Hepatic stellate cell (primary cell): ENCODE measurements at regions not wholly inside any gene's neighbourhood (a gene's known extent, or its start where the extent isn't known, plus 50 kb on each side); places are given as distances from the start of the nearest gene placed in this dataset.

Experiments used
- DNase-seq: peaks from one replicate; pipeline ENCODE4 v3.0.0; 2011; ENCODE audit warnings: low spot score

DNA sequence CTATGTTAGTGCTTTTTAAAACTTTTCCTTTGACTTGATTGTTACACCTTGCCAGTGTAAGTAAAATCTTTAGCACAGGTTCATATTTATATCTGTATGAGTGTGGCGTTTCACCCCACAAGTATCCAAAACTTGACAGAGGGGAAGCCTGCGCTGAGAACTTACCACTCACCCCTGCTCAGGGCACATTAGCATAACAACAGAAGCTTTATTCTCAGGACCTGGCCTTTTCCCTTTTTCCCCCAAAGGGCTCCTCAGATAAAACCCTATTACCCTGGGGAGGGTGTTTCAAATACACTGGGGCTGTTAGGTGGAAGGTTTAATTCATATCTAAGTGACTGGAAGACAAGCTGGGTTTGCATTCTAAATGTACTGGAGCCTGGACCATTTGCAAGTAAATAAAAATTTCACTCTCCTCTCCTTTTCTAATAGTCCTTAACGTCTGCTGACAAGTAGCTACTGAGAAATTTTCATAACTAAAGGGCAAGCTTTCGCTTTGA, 276.6 kb downstream of the RNF152 start:
- DNase-seq: no peak

DNA sequence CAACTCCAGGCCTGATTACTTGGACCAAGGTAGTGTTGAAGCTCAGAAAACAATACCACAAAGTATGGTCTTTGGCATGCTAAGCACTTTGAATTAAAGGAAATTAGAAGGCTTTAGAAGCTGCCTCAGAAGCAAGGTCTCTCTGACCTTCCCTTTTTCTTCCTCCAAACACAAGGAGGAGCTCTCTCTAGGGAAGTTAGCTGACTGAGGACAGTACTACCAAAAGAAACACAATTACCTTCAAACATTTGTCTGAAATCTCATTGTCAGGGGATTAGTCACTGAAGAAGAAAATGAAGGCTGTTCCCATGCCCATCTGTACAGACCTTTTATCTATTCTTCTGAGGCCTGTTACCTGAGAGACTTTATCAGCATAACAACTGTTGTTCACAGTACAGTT, 279.3 kb downstream of the CDH20 start:
- no peak for DNase-seq

DNA sequence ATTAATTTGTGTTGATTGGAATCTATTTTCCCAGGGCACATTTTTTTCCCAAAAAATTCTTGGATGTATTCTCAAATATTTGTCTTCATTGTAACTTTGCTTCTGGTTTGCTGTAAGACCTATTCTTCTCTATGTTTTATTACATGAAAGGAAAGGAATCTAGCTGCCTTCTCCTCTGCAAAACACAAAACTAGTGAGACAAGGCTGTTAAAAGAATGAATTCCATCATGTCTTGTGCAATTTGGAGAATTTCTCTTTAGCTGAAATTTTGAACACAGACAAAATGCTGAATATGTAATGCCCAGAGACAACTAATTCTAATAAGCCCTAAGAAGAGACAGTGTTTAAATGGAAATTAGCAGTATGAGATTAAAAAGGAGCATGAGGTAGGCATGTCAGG, 275.9 kb downstream of the CDH20 start:
- no peak for DNase-seq

DNA sequence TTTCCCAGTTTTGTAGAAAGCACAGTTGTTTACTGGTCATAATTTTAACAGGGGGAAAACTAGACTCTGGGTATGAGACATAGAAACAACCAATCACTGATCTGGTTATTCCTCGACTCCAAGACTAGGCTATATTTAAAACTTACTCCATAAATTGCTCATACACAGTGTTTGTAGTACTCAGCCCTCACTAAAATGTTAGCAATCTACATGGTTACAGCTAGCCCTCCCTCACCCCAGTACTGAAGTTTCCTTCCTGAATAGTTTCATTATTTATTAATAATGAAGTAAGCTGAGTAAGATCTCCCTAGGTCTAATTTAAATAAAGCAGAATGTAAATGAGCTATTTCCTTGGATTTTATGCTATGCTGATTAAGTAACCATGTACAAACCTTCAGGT, 275.1 kb downstream of the CDH20 start:
- DNase-seq: peak; percentile 38

DNA sequence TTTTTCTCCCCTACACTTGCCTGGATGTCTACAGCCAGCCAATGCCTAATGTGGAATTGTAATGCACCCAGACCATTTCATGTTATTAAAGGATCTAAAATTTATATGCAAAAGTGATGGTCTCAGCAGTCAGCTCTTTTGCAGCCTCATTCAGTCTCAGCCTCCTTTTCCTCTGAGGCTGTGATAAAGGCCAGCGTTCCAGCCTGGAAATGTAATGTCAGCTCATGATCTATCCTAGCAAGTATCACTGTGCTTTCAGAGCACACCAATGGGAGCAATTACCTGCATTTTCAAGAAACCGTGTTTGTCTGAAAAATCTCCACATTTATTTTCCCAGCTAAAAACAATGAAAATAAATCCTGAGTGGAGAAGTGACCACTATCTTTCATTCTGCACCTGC, 274.6 kb downstream of the CDH20 start:
- DNase-seq: no peak

DNA sequence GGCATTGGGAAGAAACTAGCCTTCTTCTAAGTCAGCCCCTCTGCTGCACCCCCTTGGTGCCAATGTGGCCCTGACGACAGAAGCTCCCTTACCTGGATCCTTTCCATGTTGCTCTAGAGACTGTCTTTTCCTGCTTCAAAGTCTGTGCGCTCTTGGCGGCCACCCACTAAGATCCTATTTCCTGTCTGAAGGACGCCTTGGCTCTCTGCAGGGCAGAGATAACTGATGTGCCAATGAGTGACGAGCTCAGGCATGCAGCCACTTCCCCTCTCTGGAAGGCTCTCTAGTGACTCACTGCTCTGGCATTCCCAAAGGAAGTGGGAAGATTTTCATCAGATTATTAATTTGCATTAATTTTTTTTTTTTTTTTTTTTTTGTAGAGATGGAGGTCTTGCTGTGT, 273.5 kb downstream of the CDH20 start:
- DNase-seq: peak; percentile 69

DNA sequence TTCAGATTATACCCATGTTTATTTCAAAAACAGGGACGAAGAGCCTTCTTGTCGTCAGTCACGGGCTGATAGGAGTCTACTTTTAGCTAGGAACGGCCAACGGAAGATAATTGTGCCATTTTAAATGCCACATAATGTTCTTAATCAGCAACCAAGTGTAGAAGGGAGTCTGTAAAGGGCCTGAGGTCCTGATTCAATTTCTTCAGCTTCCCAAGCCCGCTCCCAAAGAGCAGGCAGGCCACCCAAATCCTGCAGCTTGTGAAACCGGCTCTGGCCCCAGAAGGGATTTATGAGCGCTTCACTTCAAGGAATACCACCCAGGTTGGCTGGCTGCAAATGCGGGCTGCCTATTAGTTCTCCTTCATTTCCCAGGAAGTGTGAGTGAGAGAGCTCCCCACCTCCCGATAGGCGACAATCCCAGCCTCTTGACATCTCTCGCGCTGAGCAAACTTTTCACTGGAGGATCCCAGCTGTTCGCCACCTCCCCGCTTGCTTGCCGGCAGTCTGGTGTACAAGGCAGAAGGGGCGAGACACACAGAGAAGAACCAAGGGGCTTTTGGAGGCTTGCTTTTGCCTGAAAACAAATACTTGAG, 272.9 kb downstream of the CDH20 start:
- DNase-seq: no peak

DNA sequence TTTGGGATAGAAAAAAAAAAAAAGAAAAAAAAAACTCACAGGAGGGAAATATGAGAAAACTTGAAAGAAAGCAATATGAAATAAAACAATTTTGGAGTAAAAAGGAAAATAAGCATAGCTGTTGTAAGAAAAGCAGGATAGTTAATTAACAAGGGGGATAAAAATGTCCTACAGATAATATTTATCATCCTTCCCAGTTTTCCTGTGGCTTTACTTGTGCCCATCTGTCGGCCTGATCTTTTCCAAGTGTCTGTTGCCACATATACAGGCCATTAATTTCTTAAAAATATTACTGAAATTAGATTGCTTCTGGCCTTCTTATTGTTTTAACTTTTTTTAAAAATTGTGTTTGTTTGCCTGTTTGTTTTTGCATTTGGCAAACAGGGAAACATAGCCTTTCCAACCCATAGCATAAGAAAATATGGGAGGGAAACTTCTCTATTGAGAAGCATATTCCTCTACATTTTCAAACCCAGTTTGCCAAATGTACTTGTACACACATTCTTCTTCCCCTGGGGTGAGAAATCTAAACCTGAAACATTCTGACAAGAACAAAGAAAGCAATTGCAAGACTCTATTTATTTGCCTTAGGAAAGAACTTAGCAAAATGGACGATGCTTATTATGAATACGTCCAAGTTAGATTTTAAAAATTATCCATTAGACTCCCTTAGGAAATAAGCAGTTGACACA, 272.3 kb downstream of the CDH20 start:
- no peak for DNase-seq
